ENCODE measurements at regions not wholly inside any gene's neighbourhood (a gene's known extent, or its start where the extent isn't known, plus 50 kb on each side); places are given as distances from the start of the nearest gene placed in this dataset.

- H3K4me3 ChIP-seq (ENCODE audit: low read length), result no peak overlapping the region
- H3K9me3 ChIP-seq (ENCODE audit: control insufficient read depth, insufficient read depth, low read length), result peaks cover 3% of the 10 kb centered on the region; the same call in 1 of the 2 replicates
- no peak for TF ChIP-seq EZH2phosphoT487 (IDR thresholded peaks at IDR 0.05; ENCODE audit: borderline replicate concordance, low read length)
- TF ChIP-seq, protein P1, sequence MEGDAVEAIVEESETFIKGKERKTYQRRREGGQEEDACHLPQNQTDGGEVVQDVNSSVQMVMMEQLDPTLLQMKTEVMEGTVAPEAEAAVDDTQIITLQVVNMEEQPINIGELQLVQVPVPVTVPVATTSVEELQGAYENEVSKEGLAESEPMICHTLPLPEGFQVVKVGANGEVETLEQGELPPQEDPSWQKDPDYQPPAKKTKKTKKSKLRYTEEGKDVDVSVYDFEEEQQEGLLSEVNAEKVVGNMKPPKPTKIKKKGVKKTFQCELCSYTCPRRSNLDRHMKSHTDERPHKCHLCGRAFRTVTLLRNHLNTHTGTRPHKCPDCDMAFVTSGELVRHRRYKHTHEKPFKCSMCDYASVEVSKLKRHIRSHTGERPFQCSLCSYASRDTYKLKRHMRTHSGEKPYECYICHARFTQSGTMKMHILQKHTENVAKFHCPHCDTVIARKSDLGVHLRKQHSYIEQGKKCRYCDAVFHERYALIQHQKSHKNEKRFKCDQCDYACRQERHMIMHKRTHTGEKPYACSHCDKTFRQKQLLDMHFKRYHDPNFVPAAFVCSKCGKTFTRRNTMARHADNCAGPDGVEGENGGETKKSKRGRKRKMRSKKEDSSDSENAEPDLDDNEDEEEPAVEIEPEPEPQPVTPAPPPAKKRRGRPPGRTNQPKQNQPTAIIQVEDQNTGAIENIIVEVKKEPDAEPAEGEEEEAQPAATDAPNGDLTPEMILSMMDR (IDR thresholded peaks at IDR 0.05; ENCODE audit: low read depth, low read length, poor library complexity, severe bottlenecking), result no peak
- H3K79me2 ChIP-seq (ENCODE audit: control insufficient read depth, low read length), result no peaks in the 10 kb centered on the region
- no peaks in the 10 kb centered on the region for H3K36me3 ChIP-seq (ENCODE audit: control insufficient read depth, low read length)
- no peaks in the 10 kb centered on the region for H4K20me1 ChIP-seq (ENCODE audit: control insufficient read depth, insufficient read depth, low read depth, low read length)
- no peak overlapping the region for H3K27ac ChIP-seq (ENCODE audit: low read depth, low read length)
- H3F3A ChIP-seq (ENCODE audit: control insufficient read depth, insufficient read depth), result no peaks in the 10 kb centered on the region
- H3K27me3 ChIP-seq (ENCODE audit: control insufficient read depth, low read length), result no peaks in the 10 kb centered on the region
- H3K4me2 ChIP-seq (ENCODE audit: low read length), result no peak overlapping the region
- no peaks in the 10 kb centered on the region for H3K9me2 ChIP-seq (replicated peaks; ENCODE audit: control insufficient read depth, low read length)
- no peaks in the 10 kb centered on the region for H3K4me1 ChIP-seq (ENCODE audit: control insufficient read depth, low read length)
Measured at GRCh38 chr13:84927442-84928169, 871.6 kb downstream of the SLITRK6 start.

- no peaks in the 10 kb centered on the region for H3K27me3 ChIP-seq (ENCODE audit: control insufficient read depth, low read length)
- no peaks in the 10 kb centered on the region for H3K36me3 ChIP-seq (ENCODE audit: control insufficient read depth, low read length)
- H3K27ac ChIP-seq (ENCODE audit: low read depth, low read length), result no peak overlapping the region
- no peaks in the 10 kb centered on the region for H3K9me2 ChIP-seq (replicated peaks; ENCODE audit: control insufficient read depth, low read length)
- H3F3A ChIP-seq (ENCODE audit: control insufficient read depth, insufficient read depth), result no peaks in the 10 kb centered on the region
- H3K79me2 ChIP-seq (ENCODE audit: control insufficient read depth, low read length), result no peaks in the 10 kb centered on the region
- H4K20me1 ChIP-seq (ENCODE audit: control insufficient read depth, insufficient read depth, low read depth, low read length), result no peaks in the 10 kb centered on the region
- TF ChIP-seq, protein P1 (IDR thresholded peaks at IDR 0.05; ENCODE audit: low read depth, low read length, poor library complexity, severe bottlenecking), result no peak
- no peak for TF ChIP-seq EZH2phosphoT487 (IDR thresholded peaks at IDR 0.05; ENCODE audit: borderline replicate concordance, low read length)
- H3K4me3 ChIP-seq (ENCODE audit: low read length), result no peak overlapping the region
- H3K9me3 ChIP-seq (ENCODE audit: control insufficient read depth, insufficient read depth, low read length), result peaks cover 3% of the 10 kb centered on the region; the same call in 1 of the 2 replicates
- no peaks in the 10 kb centered on the region for H3K4me1 ChIP-seq (ENCODE audit: control insufficient read depth, low read length)
- H3K4me2 ChIP-seq (ENCODE audit: low read length), result no peak overlapping the region
Measured at GRCh38 chr13:84925443-84925842, 873.8 kb downstream of the SLITRK6 start.

- TF ChIP-seq, protein P1 (IDR thresholded peaks at IDR 0.05; ENCODE audit: low read depth, low read length, poor library complexity, severe bottlenecking), result no peak
- TF ChIP-seq EZH2phosphoT487 (IDR thresholded peaks at IDR 0.05; ENCODE audit: borderline replicate concordance, low read length), result no peak
- H3K9me2 ChIP-seq (replicated peaks; ENCODE audit: control insufficient read depth, low read length), result no peaks in the 10 kb centered on the region
- no peaks in the 10 kb centered on the region for H3K27me3 ChIP-seq (ENCODE audit: control insufficient read depth, low read length)
- H3K79me2 ChIP-seq (ENCODE audit: control insufficient read depth, low read length), result no peaks in the 10 kb centered on the region
- H3K27ac ChIP-seq (ENCODE audit: low read depth, low read length), result no peak overlapping the region
- no peaks in the 10 kb centered on the region for H3F3A ChIP-seq (ENCODE audit: control insufficient read depth, insufficient read depth)
- H3K36me3 ChIP-seq (ENCODE audit: control insufficient read depth, low read length), result no peaks in the 10 kb centered on the region
- no peaks in the 10 kb centered on the region for H3K9me3 ChIP-seq (ENCODE audit: control insufficient read depth, insufficient read depth, low read length)
- no peaks in the 10 kb centered on the region for H4K20me1 ChIP-seq (ENCODE audit: control insufficient read depth, insufficient read depth, low read depth, low read length)
- no peaks in the 10 kb centered on the region for H3K4me1 ChIP-seq (ENCODE audit: control insufficient read depth, low read length)
- no peak overlapping the region for H3K4me2 ChIP-seq (ENCODE audit: low read length)
- no peak overlapping the region for H3K4me3 ChIP-seq (ENCODE audit: low read length)
Measured at GRCh38 chr13:84923831-84924230, 875.4 kb downstream of the SLITRK6 start.

Measured in DOHH2 (cell line).